Lower leg skin (tissue), 3 donors: ENCODE measurements at regions not wholly inside any gene's neighbourhood (a gene's known extent, or its start where the extent isn't known, plus 50 kb on each side); places are given as distances from the start of the nearest gene placed in this dataset.

Source experiments
- CTCF ChIP-seq, 3 donors: fragments of 450-650 bp; IDR thresholded peaks; one replicate each; pipeline ENCODE4 v1.5.1; 2016; ENCODE audit warnings: antibody characterized with exemption in 3 of 3, mild to moderate bottlenecking in 3 of 3, moderate library complexity in 2 of 3
- POLR2A ChIP-seq, 2 donors: fragments of 450-650 bp; IDR thresholded peaks; one replicate each; pipeline ENCODE4 v1.6.1; 2016 to 2017; ENCODE audit warnings: antibody characterized with exemption in 2 of 2, mild to moderate bottlenecking in 1 of 2, moderate library complexity in 1 of 2

GRCh38 chr16:9219813-9220212, 128.4 kb downstream of the HAPSTR1 start:
- no peak for TF ChIP-seq POLR2A (IDR thresholded peaks at IDR 0.05)
- no peak for TF ChIP-seq CTCF (IDR thresholded peaks at IDR 0.05)
